ENCODE measurements at regions not wholly inside any gene's neighbourhood (a gene's known extent, or its start where the extent isn't known, plus 50 kb on each side); places are given as distances from the start of the nearest gene placed in this dataset.

GRCh38 chr2:142745691-142746090 lies 131.8 kb upstream of the KYNU start:
- TF ChIP-seq CTCF (IDR thresholded peaks at IDR 0.05 in 8 of 11, conservative IDR thresholded peaks at IDR 0.05 in 3 of 11) (no peak), POLR2A (IDR thresholded peaks at IDR 0.05) (no peak), POLR2AphosphoS5 (IDR thresholded peaks at IDR 0.05) (no peak)
